Stomach (tissue), 8 donors: ENCODE measurements at regions not wholly inside any gene's neighbourhood (a gene's known extent, or its start where the extent isn't known, plus 50 kb on each side); places are given as distances from the start of the nearest gene placed in this dataset.

Experiments used
- DNase-seq, 2 donors: peaks; one replicate each; pipeline versions ENCODE4 v3.0.0 to v3.0.0-alpha.2; 2013 to 2019
- H3K27ac ChIP-seq, 5 donors: fragments of 200-600 bp in 4 of 5; sonication (generic) in 4 of 5; one replicate each; pipeline ENCODE4 v1.5.1; 2013 to 2019; ENCODE audit warnings: mild to moderate bottlenecking in 1 of 5, moderate library complexity in 1 of 5
- H3K27me3 ChIP-seq, 3 donors: fragments of 200-600 bp; sonication (generic); one replicate each; pipeline ENCODE4 v1.5.1; 2017 to 2019; ENCODE audit warnings: mixed run types in 1 of 3
- H3K36me3 ChIP-seq, 4 donors: fragments of 200-600 bp; sonication (generic); 1 replicate in 3 of 4; 2 replicates in 1 of 4; pipeline ENCODE4 v1.5.1; 2016 to 2019
- H3K4me1 ChIP-seq, 4 donors: fragments of 200-600 bp; sonication (generic); one replicate each; pipeline ENCODE4 v1.5.1; 2016 to 2019
- H3K4me3 ChIP-seq, 4 donors: fragments of 200-600 bp; sonication (generic) in 3 of 4; one replicate each; pipeline ENCODE4 v1.5.1; 2016 to 2019; ENCODE audit warnings: mild to moderate bottlenecking in 1 of 4
- H3K9me3 ChIP-seq, 4 donors: fragments of 200-600 bp; sonication (generic); one replicate each; pipeline ENCODE4 v1.5.1; 2016 to 2019
- CTCF ChIP-seq, 7 experiments: fragments of 450-650 bp in 4 of 7; fragments of 200-600 bp in 3 of 7; sonication (generic) in 3 of 7; IDR thresholded peaks; one replicate each; pipeline ENCODE4 v1.5.1; 2016 to 2019; ENCODE audit warnings: antibody characterized with exemption in 7 of 7, control low read depth in 2 of 7, mild to moderate bottlenecking in 1 of 7
- EP300 ChIP-seq: sonication (generic); formaldehyde crosslinking; IDR thresholded peaks from one replicate; pipeline ENCODE4 v1.6.1; 2017; ENCODE audit warnings: antibody characterized with exemption
- POLR2A ChIP-seq, 4 donors: fragments of 450-650 bp; IDR thresholded peaks; one replicate each; pipeline ENCODE4 v1.6.1; 2016; ENCODE audit warnings: antibody characterized with exemption in 4 of 4, control low read depth in 2 of 4, mild to moderate bottlenecking in 1 of 4, moderate library complexity in 1 of 4
- POLR2AphosphoS5 ChIP-seq, 3 donors: sonication (generic); formaldehyde crosslinking; IDR thresholded peaks; one replicate each; pipeline ENCODE4 v1.6.1; 2016; ENCODE audit warnings: antibody characterized with exemption in 3 of 3
- WGBS, 5 donors: extraction: QIAGEN DNeasy Blood & Tissue Kit in 3 of 5; methylation state at CpG; one replicate each; pipeline versions ENCODE4 v1.1.5 to v1.1.7; 2013 to 2018; 5-methylcytosine and 5-hydroxymethylcytosine counted together
- intact Hi-C: fragments of 100-400 bp; cut with DNase I; formaldehyde crosslinking; loops from one replicate; pipeline ENCODE4 v1.15.1; 2023; ENCODE audit warnings: low total_unique reads
- donor health status: healthy with polysubstance abuse.
- donor health status: Bipolar disorder and iron deficiency.
- donor health status: healthy.

DNA sequence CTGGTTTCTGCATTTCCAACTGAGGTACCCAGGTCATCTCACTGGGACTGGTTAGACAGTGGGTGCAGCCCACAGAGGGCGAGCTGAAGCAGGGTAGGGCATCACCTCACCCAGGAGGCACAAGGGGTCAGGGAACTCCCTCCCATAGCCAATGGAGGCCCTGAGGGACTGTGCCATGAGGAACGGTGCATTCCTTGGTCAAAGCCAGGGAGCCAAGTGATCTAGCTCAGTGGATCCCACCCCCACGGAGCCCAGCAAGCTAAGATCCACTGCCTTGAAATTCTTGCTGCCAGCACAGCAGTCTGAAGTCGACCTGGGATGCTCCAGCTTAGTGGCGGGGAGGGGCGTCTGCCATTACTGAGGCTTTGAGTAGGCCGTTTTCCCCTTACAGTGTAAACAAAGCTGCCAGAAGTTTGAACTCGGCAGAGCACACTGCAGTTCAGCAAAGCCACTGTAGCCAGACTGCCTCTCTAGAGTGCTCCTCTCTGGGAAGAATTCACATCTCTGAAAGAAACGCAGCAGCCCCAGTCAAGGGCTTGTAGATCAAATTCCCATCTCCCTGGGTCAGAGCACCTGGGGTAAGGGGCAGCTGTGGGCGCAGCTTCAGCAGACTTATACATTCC, 1386.6 kb upstream of the PCDH9 start:
- H3K27me3 ChIP-seq, result no peaks in the 10 kb centered on the region
- intact Hi-C loops, result no loop called here
- no peak overlapping the region for H3K4me3 ChIP-seq
- TF ChIP-seq POLR2A (IDR thresholded peaks at IDR 0.05) (no peak), CTCF (IDR thresholded peaks at IDR 0.05) (no peak), EP300 (no peak), POLR2AphosphoS5 (IDR thresholded peaks at IDR 0.05) (no peak)
- H3K4me1 ChIP-seq, result no peaks in the 10 kb centered on the region
- H3K27ac ChIP-seq, result no peak overlapping the region
- H3K9me3 ChIP-seq, result peaks cover 0 to 10% (median 3%) of the 10 kb centered on the region in 4 donors
- no peak for DNase-seq
- WGBS, 5 donors, result 67 to 74% (median 72%) methylated on average over 10 of the region's 10 CpGs
- H3K36me3 ChIP-seq, result no peaks in the 10 kb centered on the region

DNA sequence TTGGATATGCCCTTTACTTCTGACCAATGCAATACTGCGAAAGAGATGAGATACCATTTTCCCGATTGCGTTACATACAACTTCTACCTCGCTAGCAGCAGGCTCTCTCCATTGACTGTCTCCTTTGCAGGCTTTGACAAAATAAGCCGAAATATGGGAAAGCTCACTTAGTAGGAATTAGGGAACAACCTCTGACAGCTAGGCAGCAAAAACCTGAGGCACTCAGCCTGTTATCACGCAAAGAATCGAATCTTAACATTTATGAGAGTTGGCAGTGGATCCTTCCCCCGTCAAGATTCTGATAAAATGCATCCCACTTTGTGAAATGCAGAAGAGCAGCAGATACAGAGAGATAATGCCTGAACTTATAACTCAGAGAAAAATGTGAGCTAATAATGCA, 1379.5 kb upstream of the PCDH9 start:
- Histone ChIP-seq H3K4me1 (no peaks in the 10 kb centered on the region), H3K27me3 (no peaks in the 10 kb centered on the region), H3K9me3 (no peaks in the 10 kb centered on the region), H3K4me3 (no peak overlapping the region), H3K27ac (no peak overlapping the region), H3K36me3 (no peaks in the 10 kb centered on the region)
- intact Hi-C loops, result no loop called here
- no peak for DNase-seq
- TF ChIP-seq POLR2AphosphoS5 (IDR thresholded peaks at IDR 0.05) (no peak), EP300 (no peak), POLR2A (IDR thresholded peaks at IDR 0.05) (no peak), CTCF (IDR thresholded peaks at IDR 0.05) (no peak)
- 82 to 90% (median 87%) methylated on average over 8 of the region's 8 CpGs for WGBS, 5 donors

DNA sequence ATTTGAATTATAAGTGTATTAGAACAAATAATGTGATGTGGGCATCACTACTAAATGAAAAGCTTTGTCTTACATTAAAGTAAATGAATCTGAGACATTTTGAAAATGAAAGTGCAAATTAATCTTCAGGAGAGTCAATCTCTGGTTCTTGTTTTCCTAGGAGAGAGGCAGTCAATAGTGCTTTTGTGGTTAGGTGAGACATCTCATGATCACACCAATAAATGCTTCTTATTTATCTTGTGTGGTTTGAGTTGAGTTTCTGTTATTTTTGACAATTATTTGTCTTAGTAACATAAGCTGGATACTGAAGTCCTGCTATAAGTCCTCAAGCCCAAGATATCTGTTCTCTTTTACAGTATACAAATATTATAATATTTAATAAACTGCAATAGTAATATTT, 1378.0 kb upstream of the PCDH9 start:
- no peaks in the 10 kb centered on the region for H3K36me3 ChIP-seq
- H3K27me3 ChIP-seq, result no peaks in the 10 kb centered on the region
- DNase-seq, result no peak
- H3K27ac ChIP-seq, result no peak overlapping the region
- TF ChIP-seq POLR2AphosphoS5 (IDR thresholded peaks at IDR 0.05) (no peak), CTCF (IDR thresholded peaks at IDR 0.05) (no peak), POLR2A (IDR thresholded peaks at IDR 0.05) (no peak), EP300 (no peak)
- intact Hi-C loops, result no loop called here
- no peak overlapping the region for H3K4me3 ChIP-seq
- H3K9me3 ChIP-seq, result no peaks in the 10 kb centered on the region
- H3K4me1 ChIP-seq, result no peaks in the 10 kb centered on the region

DNA sequence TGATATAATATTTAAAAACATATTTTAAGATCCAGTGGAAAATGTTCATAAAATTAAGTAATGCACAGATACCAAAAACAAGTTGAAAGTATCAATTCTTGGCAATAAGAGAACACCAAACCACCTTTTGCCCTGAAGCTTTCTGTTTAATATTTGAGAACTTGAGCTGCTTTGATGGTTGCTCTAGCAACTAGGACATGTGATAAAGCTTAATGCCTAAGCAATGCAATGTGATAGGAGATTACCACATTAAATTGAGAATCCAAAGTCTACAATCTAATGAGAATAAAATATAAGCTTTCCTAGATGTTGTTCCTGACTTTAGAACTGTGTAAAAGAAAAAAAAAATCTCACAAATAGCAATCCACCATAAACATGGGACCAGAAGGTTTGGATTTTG, 1367.5 kb upstream of the PCDH9 start:
- Histone ChIP-seq H3K36me3 (no peaks in the 10 kb centered on the region), H3K27me3 (no peaks in the 10 kb centered on the region), H3K4me1 (no peaks in the 10 kb centered on the region), H3K9me3 (no peaks in the 10 kb centered on the region), H3K27ac (no peak overlapping the region), H3K4me3 (no peak overlapping the region)
- DNase-seq, result peak in 1 of 2 donors; percentile 3
- TF ChIP-seq EP300 (no peak), POLR2AphosphoS5 (IDR thresholded peaks at IDR 0.05) (no peak), CTCF (IDR thresholded peaks at IDR 0.05) (no peak), POLR2A (IDR thresholded peaks at IDR 0.05) (no peak)
- intact Hi-C loops, result no loop called here
